ENCODE measurements at regions not wholly inside any gene's neighbourhood (a gene's known extent, or its start where the extent isn't known, plus 50 kb on each side); places are given as distances from the start of the nearest gene placed in this dataset.

- H3K79me2 ChIP-seq (ENCODE audit: control insufficient read depth, insufficient read depth, low read length), result no peaks in the 10 kb centered on the region
Observed at GRCh38 chr20:6974838-6975237, 207.4 kb downstream of the BMP2 start.

GRCh38 chr20:6975311-6975710, 207.8 kb downstream of the BMP2 start:
- no peak overlapping the region for H3K4me3 Mint-ChIP-seq
- no peaks in the 10 kb centered on the region for H3K4me1 Mint-ChIP-seq
- H3K27me3 ChIP-seq (replicated peaks in 1 of 4; ENCODE audit: control extremely low read depth in 1 of 4, control insufficient read depth in 3 of 4, insufficient read depth in 4 of 4, low read length in 3 of 4), result no peaks in the 10 kb centered on the region
- intact Hi-C loops (cut with micrococcal nuclease), result no loop called here
- H3K4me3 ChIP-seq (ENCODE audit: control extremely low read depth in 1 of 5, extremely low read depth in 1 of 5, insufficient read depth in 1 of 5, low read depth in 2 of 5, low read length in 4 of 5), result no peak overlapping the region
- peaks cover 0 to 2% (median 0%) of the 10 kb centered on the region in 3 donors for H3K9me3 ChIP-seq (ENCODE audit: control extremely low read depth in 1 of 3, control insufficient read depth in 2 of 3, insufficient read depth in 1 of 3, low read length in 2 of 3)
- WGBS (ENCODE audit: insufficient coverage), result no CpG with 5 or more reads among the region's 1 CpG
- no peak overlapping the region for H3K4me2 ChIP-seq (replicated peaks; ENCODE audit: low read depth, low read length, poor library complexity, severe bottlenecking)
- ATAC-seq (ENCODE audit: low read depth) (no peak), DNase-seq (no peak)
- H4K20me1 ChIP-seq (ENCODE audit: control insufficient read depth, insufficient read depth, low read length, poor library complexity, severe bottlenecking), result no peaks in the 10 kb centered on the region
- H3K9ac ChIP-seq (ENCODE audit: low read length), result no peak overlapping the region
- H3K4me1 ChIP-seq (ENCODE audit: control insufficient read depth in 2 of 2, insufficient read depth in 2 of 2, low read length in 2 of 2), result no peaks in the 10 kb centered on the region
- peaks cover 2% of the 10 kb centered on the region for H3K9me3 Mint-ChIP-seq (ENCODE audit: insufficient read depth)
- no peak overlapping the region for H3K27ac ChIP-seq (ENCODE audit: low read length in 2 of 2)
- no peak overlapping the region for H2AFZ ChIP-seq (ENCODE audit: insufficient read depth, low read depth, low read length, poor library complexity, severe bottlenecking)
- CTCF ChIA-PET, result no interaction called here
- H3K36me3 ChIP-seq (replicated peaks in 1 of 2; ENCODE audit: control extremely low read depth in 1 of 2, control insufficient read depth in 1 of 2, extremely low read depth in 1 of 2, insufficient read depth in 2 of 2, low read length in 1 of 2), result no peaks in the 10 kb centered on the region
- H3K27me3 Mint-ChIP-seq, result no peaks in the 10 kb centered on the region
- no peak overlapping the region for H3K27ac Mint-ChIP-seq
- TF ChIP-seq EZH2 (IDR thresholded peaks at IDR 0.05; ENCODE audit: borderline replicate concordance, insufficient read depth, low read depth, low read length, poor library complexity, severe bottlenecking) (no peak), CTCF (IDR thresholded peaks at IDR 0.05) (no peak)
- POLR2A ChIA-PET, result no interaction called here
- no peaks in the 10 kb centered on the region for H3K79me2 ChIP-seq (ENCODE audit: control insufficient read depth, insufficient read depth, low read length)

More at GRCh38 chr20:6974838-6975237, 207.4 kb downstream of the BMP2 start:
- Histone ChIP-seq H3K4me3 (ENCODE audit: control extremely low read depth in 1 of 5, extremely low read depth in 1 of 5, insufficient read depth in 1 of 5, low read depth in 2 of 5, low read length in 4 of 5) (no peak overlapping the region), H4K20me1 (ENCODE audit: control insufficient read depth, insufficient read depth, low read length, poor library complexity, severe bottlenecking) (no peaks in the 10 kb centered on the region), H3K27me3 (replicated peaks in 1 of 4; ENCODE audit: control extremely low read depth in 1 of 4, control insufficient read depth in 3 of 4, insufficient read depth in 4 of 4, low read length in 3 of 4) (no peaks in the 10 kb centered on the region), H3K4me1 (ENCODE audit: control insufficient read depth in 2 of 2, insufficient read depth in 2 of 2, low read length in 2 of 2) (no peaks in the 10 kb centered on the region), H2AFZ (ENCODE audit: insufficient read depth, low read depth, low read length, poor library complexity, severe bottlenecking) (no peak overlapping the region), H3K4me2 (replicated peaks; ENCODE audit: low read depth, low read length, poor library complexity, severe bottlenecking) (no peak overlapping the region), H3K27ac (ENCODE audit: low read length in 2 of 2) (no peak overlapping the region), H3K36me3 (replicated peaks in 1 of 2; ENCODE audit: control extremely low read depth in 1 of 2, control insufficient read depth in 1 of 2, extremely low read depth in 1 of 2, insufficient read depth in 2 of 2, low read length in 1 of 2) (no peaks in the 10 kb centered on the region), H3K9me3 (ENCODE audit: control extremely low read depth in 1 of 3, control insufficient read depth in 2 of 3, insufficient read depth in 1 of 3, low read length in 2 of 3) (peaks cover 0 to 2% (median 0%) of the 10 kb centered on the region in 3 donors), H3K9ac (ENCODE audit: low read length) (no peak overlapping the region)
- POLR2A ChIA-PET, result no interaction called here
- Mint-ChIP-seq H3K27me3 (no peaks in the 10 kb centered on the region), H3K27ac (no peak overlapping the region), H3K9me3 (ENCODE audit: insufficient read depth) (peaks cover 2% of the 10 kb centered on the region), H3K4me3 (no peak overlapping the region), H3K4me1 (no peaks in the 10 kb centered on the region)
- DNase-seq (no peak), ATAC-seq (ENCODE audit: low read depth) (no peak)
- CTCF ChIA-PET, result no interaction called here
- intact Hi-C loops (cut with micrococcal nuclease), result no loop called here
- 100% methylated on average over 1 of the region's 1 CpG for WGBS (ENCODE audit: insufficient coverage)
- no peak for TF ChIP-seq EZH2 (IDR thresholded peaks at IDR 0.05; ENCODE audit: borderline replicate concordance, insufficient read depth, low read depth, low read length, poor library complexity, severe bottlenecking)
- TF ChIP-seq CTCF (IDR thresholded peaks at IDR 0.05), result no peak

Measured in B cell (primary cell).